HG03558 (cell line): ENCODE measurements at regions not wholly inside any gene's neighbourhood (a gene's known extent, or its start where the extent isn't known, plus 50 kb on each side); places are given as distances from the start of the nearest gene placed in this dataset.

Experiments used
- ATAC-seq: cut with Tn5 transposase; IDR thresholded peaks from one replicate; pipeline ENCODE4 v1.9.1; 2021; ENCODE audit warnings: moderate number of reproducible peaks; ENCODE audit not compliant: unreplicated experiment; ENCODE audit errors: extremely low read depth

DNA sequence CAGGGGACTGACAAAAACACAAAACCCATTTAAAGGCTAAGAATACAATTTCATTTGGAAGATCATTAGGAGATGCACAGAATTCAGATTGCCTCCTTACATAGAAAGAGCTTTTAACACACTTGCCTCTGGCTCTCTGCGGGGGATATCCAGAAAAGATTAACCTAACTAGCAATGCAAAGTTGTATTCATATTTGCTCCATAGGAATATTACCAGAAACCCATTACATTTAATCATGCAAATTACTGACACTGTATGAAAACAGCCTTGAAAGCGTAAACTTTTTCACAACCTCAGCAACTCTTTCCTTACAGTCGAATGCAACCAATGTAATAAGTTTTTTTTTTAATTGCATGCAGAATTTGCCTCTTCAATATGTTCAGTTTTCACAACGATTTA, 1087.3 kb upstream of the PRKX start:
- no peak for ATAC-seq

DNA sequence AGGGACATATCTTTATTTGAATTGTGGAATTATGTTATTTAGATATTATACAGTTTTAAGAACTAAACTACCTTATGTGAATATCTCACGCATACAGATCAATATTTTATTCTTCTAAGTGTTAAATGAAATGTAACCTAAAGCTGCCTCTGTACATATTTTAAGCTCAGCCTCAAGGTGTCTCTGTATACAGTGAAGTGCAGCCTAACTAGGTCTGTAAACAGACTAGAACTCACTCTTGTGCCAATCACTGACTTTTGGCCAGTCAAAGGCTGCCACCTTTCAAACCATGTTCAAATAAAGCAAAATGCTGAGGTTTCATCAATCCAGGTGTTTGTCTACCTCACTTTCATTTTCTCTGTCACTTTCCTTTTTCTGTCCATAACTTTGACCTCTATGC, 1074.5 kb upstream of the PRKX start:
- no peak for ATAC-seq

DNA sequence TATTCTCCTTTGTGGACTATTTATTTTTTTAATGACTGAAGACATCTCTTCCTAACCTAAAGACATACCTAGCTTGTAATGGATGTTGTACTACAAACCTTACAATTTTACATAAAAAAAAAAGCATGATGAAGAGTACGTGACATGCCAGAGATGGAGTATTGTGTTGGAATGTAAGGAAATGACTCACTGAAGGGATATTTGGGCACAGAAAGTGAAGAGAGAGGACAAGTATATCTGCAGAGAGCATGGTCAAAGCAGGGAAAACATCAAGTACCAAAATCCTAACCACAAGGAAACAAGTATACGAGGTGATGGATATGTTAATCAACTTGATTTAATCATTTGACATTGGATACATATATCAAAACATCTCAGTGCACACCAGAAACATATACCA, 1051.4 kb upstream of the PRKX start:
- no peak for ATAC-seq

DNA sequence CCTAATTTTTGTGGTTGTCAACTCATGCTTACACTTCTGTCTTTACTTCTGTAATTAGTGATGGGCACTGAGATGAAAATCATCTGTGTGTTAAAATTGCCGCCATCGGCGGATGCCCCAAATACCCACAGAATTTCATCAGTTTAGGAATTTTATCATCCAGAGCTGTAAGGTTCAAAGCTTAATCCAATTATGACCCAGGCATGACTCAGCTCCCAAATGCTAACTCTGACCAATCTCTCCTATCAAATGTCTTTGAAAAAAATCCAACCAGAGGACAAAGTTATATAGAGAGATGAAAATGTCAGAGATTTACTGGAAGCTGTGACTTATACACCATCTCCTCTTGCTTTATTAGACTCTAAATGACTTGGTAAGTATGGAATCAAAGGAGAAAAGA, 1048.7 kb upstream of the PRKX start:
- no peak for ATAC-seq

DNA sequence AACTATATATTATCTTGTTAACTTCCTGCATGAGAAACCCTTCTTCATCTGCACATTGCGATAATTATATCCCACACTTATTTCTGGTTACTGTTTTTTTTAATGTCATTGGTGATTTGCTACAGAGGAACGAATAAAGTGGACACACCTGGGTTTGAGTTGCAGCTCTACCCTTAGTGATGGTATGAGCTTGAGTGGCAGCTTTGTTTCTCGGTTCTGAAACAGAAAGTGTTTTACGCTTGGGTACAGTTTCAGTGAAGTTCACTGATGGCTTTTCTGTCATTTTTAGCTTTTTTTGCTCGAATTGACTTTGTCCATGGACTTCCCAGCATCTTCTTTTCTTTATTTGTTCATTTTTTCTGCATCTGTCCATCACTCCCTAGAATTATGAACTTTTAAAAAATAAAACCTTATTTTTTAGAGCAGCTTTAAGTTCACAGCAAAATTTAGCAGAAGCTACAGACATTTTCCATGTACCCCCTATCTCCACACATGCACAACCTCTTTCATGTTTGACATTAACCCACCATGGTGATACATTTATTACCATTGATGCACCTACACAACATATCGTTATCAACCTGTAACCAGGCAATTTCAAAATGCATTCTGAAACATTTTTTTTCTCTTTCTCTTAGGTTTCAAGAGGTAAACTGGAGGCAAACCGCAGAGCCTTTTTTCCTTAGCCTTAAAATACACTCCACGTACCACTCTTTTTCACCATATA, 1041.6 kb upstream of the PRKX start:
- no peak for ATAC-seq

DNA sequence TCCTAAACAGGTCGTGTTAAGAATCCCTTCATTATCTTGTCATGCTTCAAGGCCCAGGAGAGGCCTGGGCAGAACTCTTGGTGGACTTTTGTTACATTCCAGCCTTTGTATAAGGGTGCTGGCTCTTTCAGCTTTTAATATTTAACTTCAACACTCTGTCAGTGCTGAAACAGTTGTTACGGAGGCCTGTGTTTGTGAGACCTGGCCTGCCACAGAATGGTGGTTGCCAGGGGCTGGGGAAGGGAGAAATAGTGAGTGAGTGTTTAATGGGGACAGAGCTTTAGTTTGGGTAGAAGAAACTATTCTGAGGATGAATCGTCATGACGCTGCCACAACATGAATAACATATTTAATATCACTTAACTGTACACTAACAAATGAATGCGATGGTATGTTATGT, 1027.6 kb upstream of the PRKX start:
- no peak for ATAC-seq

DNA sequence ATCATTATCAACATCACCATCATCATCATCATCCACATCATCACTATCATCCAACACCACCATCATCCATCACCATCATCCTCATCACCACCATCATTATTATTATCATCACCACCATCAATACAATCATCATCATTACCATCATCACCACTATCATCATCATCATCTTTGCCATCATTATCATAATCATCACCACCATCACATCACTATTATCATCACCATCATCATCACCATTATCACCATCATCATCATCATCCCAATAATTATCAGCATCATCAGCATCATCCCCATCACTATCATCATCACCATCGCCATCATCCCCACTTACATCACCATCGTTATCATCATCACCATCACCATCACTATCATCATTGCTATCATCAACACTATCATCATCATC, 1021.9 kb upstream of the PRKX start:
- ATAC-seq, result no peak

DNA sequence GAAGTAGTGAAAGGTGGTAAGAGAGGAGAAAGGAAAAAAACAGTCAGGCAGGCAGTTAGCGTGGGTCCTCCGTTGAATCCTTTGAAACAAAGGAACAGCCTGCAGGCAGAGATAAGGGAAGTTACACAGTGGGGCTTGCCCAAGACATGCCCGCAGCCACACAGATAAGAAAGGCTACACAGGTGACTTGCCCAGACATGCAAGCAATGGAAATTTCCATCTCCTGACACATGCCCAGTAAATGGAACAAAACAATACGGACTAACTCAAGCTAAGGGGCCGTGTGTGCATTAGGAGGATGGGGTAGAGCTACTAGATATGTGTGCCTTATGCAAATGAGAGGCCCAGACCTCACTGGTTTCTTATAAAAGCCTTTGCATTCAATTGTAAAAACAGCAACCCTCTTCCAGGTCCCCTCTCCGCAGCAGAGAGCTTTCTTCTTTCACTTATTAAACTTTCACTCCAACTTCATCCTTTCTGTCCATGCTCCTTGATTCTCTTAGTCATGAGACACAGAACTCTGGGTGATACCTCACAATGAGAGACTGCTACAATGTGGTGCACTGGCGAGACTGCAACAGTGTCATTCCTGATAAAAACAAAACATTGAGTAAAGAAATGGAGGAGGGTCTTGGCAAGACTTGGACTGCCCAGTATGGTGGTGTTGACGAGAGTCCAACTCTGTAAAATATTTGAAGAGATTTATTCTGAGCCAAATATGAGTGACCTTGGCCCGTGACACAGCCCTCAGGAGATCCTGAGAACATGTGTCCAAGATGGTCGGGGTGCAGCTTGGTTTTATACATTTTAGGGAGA, 997.4 kb upstream of the PRKX start:
- ATAC-seq, result peak; percentile 61

DNA sequence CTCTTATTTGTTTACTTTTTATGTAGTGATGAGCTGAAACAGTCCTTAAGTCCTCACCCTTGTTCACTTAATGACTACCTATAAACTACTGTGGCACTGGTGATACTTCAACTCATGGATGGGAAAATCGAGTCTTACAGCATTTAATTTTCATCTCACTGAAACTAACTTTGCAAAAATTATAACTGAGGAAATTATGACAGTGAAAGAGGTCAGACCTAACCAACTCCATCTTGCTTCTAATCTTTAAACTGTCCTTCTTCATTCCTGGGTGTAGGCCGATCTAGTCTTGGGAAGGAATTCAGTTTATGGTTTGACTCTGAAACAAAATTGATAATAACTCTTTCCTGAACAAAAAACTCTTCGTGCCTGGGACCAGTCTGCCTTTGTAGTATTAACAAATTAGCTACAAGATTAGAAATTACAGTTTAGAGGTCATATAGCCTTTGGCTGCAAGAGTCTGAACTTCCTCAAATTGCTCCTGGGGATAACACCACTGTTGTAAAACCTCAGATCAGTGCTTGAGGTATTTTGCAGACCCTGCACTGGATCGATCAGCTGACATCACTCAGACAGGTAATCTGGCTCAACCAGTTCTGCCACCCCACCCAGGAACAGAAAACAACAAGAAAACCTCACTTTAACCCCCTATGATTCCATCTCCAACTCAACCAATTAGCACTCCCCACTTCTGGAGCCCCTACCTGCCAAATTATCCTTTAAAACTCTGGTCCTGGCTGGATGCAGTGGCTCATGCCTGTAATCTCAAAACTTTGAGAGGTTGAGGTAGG, 995.7 kb upstream of the PRKX start:
- no peak for ATAC-seq

DNA sequence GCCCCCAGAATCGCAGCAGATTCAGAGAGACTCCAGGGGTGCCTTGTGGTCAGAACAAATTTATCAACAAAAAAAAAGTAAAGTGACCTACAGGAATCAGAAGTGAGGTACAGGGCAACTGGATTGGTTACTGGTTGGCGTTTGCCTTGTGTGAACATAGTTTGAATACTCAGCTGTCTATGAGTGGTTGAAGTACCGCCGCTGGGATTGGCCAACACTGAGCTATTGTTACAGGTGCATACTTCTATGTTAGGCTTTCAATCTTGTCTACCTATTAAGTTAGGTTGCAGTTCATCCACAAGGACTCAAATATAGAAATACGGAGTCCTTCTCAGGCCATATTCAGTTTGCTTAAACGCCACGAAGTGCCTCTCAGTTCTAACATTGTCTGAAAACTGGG, 993.5 kb upstream of the PRKX start:
- no peak for ATAC-seq

DNA sequence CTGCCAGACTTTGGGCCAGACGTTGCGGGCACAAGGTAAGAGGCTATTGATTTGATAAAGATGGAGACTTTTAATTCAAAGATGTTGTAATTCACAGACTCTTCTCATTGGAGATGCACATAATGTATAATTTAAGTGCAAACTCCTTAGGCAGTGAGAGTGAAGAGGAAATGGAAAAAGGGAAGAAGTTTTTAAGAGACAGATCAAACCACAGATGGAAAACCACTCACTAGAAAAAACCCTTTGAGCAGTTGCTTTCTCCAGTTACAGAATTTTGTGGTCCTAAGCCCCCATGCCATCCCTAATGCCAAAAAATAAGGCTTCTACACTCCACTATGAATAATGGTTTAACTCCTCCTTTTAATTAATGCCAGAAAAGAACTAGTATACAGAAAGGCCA, 977.1 kb upstream of the PRKX start:
- no peak for ATAC-seq

DNA sequence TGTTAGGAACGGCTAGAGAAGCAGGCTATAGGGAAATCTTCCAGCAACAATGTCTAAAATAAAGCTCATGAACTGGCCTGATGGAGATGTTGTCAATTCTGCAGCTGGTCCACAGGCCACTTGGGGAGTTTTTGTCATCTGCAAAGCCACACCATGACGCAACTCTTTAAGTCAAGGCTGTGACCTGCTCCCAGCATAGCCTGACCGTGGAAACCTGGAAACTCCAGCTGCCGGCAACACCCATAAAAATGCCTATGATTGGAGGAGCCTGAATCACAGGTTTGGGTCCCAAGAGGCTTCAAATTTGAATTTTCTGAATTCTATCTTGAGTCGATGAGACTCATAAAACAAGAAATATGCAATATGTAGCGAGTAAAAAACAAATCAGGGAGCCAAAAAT, 969.2 kb upstream of the PRKX start:
- ATAC-seq, result no peak

DNA sequence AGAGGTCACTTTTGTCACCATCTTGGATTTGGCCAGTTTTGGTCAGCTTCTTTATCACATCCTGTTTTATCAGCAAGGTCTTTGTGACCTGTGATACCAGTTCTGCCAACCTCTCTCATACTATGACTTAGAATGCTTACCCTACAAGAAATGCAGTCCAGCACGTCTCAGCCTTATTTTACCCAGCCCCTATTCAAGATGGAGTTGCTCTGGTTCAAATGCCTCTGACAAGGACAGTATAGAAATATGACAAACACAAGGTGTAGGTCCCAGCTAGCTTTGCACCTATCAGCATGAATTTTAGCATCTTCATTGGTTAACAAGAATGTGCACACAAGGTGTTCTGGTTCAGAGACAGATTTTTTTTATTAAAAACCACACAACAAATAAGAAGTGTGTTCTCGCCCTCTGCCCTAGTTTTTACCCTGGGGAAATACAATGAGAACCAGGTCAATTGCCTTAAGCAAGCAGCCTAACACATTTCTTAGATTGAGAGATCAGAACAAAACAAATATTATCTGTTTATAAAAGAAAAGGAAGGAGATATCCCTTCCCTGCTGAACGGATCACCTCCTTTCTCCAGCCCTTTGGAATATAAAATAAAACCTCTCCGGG, 962.3 kb upstream of the PRKX start:
- ATAC-seq, result no peak

DNA sequence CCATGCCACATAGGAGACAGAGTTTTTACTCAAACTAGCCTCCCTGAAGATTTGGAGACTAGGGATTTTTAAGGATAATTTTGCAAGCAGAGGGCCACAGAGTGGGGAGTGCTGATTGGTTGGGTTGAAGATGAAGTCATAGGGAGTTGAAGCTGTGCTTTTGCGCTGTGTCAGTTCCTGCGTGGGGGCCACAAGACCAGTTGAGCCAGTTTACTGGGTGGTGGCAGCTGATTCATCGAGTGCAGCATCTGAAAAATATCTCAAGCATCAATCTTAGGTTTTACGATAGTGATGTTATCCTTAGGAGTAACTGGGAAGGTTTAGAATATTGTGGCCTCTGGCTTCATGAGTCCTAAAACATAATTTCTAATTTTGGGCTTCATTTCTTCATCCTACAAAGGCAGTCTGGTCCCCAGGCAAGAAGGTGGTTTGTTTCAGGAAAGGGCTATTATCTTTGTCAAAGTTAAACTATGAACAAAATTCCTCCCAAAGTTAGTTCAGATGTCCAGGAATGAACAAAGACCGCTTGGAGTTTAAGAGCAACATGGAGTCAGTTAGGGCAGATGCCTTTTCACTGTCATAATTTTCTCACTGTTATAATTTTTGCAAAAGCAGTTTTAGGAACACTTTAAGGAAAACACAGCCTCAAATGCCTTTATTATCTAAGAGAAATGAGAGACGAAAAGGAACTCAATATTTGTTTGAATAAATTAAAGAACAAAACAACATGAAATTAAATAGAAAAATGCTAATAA, 960.8 kb upstream of the PRKX start:
- ATAC-seq, result no peak

DNA sequence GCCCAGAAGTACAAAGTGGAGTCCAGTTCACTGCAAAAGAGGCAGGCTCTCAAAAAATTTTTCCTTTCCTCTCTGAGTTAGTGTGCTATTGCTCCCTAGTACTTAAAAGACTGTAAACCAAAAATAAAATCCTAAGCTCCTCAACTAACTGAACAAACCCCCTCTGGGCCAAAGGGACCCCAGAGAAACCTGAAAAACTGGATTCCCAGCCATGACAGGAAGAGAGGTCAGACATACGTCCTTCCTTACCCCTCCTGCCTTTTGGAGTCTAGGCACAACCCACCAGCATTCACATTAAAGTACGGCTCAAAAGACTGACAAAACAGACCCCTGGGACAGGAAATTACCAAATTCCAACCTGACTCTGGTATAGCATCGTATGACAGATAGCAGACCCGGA, 957.9 kb upstream of the PRKX start:
- ATAC-seq, result no peak

DNA sequence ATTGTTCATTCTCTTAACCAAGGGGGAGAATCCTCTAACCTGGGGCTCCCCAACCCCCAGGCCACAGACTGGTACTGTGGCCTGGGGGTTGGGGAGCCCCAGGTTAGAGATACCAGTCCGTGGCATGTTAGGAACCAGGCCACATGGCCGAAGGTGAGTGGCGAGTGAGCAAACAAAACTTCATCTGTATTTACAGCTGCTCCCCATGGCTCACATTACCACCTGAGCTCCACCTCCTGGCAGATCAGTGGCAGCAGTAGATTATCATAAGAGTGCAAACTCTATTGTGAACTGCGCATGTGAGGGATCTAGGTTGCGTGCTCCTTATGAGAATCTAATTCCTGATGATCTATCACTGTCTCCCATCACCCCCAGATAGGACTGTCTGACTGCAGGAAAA, 957.2 kb upstream of the PRKX start:
- no peak for ATAC-seq

DNA sequence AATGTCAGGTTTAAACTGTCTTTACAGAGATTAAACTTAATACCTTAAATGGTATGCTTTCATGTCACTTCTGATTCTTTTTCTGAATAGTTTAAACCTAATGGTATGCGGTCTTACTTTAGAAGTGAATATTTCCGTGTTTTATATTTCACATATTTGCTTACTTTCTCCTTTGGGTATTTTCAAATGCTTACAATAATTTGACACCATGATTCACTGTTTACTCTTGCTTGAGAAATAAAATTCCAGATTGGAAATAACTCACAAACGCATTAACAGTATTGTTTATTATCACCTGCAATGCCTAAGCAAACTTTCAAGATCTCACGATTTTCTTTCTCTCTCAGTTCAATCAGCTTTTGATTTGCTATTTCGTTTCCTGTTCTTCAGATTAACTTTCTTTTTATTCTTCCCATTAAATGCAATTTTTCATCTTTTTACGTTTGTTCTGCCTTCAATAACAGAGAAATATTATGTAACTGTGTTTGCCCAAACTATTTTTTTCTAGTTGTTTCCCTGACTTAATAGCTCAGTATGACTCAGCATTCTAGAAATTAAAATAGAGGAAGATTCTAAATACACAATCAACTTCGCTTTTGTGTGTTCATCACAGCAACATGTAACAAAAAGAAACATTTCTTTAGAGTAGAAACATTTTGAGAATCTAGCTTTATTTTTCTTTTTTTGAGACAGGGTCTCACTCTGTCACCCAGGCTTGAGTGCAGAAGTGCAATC, 955.5 kb upstream of the PRKX start:
- ATAC-seq, result no peak

DNA sequence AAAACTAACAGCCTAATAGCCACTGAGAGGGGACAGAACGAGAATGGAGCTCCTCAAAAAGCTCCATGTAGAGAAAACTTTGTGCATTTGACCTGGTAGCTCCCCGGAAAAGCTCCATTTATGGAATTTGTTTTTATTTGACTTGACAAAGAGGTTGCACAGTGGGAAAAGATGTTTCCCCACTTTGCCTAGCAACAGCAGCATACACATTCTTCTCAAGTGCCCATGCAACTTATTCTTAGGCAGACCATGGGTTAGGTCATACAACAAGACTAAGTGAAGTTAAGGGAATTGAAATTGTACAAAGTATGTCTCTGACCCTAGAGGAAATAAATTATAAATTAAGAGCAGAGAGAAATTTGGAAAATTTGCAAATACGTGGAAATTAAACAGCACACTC, 949.6 kb upstream of the PRKX start:
- ATAC-seq, result no peak

DNA sequence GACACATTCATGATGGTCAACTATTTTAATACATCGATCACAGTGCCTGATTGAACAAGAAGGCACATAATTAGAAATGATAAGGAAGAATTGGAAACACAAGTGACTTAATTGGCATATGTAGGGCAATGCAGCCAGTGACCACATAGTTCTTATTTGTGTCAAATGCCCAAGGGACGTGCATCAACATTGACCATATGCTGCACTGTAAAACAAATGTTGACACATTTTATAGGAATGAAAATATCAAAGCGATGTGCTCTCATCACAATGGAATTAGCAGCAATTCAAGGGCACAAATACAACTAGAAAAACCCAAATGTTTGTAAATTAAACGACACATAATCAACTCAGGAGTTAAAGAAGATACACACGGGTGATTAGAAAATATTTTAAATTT, 948.3 kb upstream of the PRKX start:
- no peak for ATAC-seq
